SK-N-MC (cell line): ENCODE measurements at regions not wholly inside any gene's neighbourhood (a gene's known extent, or its start where the extent isn't known, plus 50 kb on each side); places are given as distances from the start of the nearest gene placed in this dataset.

Source experiments
- EZH2 ChIP-seq: fragments of 200-600 bp; sonication (generic); IDR thresholded peaks from one replicate; pipeline ENCODE4 v1.6.1; 2017; ENCODE audit warnings: antibody characterized with exemption
- FOXP2 ChIP-seq: optimal IDR thresholded peaks from 2 replicates; pipeline ENCODE3; 2011; ENCODE audit warnings: mild to moderate bottlenecking, moderate library complexity; ENCODE audit not compliant: insufficient read depth; ENCODE audit errors: extremely low read length, control extremely low read depth
- POLR2AphosphoS5 ChIP-seq: IDR thresholded peaks from 2 replicates; pipeline ENCODE4 v1.6.1; 2012; ENCODE audit warnings: mild to moderate bottlenecking, low read depth, low read length, borderline replicate concordance

- TF ChIP-seq EZH2 (no peak), POLR2AphosphoS5 (no peak), FOXP2 (no peak)
Measured at GRCh38 chr4:18366892-18367291, 345.3 kb upstream of the LCORL start.
